Endothelial cell (in vitro differentiated cells): ENCODE measurements at regions not wholly inside any gene's neighbourhood (a gene's known extent, or its start where the extent isn't known, plus 50 kb on each side); places are given as distances from the start of the nearest gene placed in this dataset.

Experiments used
- DNase-seq: peaks from one replicate; pipeline ENCODE4 v3.0.0; 2021; ENCODE audit warnings: low spot score
- H3K27ac Mint-ChIP-seq: one replicate; pipeline ENCODE4 v1.8.0; 2021; ENCODE audit warnings: mixed read lengths, inconsistent platforms; ENCODE audit not compliant: unreplicated experiment
- H3K27me3 Mint-ChIP-seq: one replicate; pipeline ENCODE4 v1.8.0; 2021; ENCODE audit warnings: mild to moderate bottlenecking, moderate library complexity, mixed read lengths, inconsistent platforms; ENCODE audit not compliant: unreplicated experiment
- H3K36me3 Mint-ChIP-seq: one replicate; pipeline ENCODE4 v1.8.0; 2021; ENCODE audit warnings: mild to moderate bottlenecking, low read depth, mixed read lengths, inconsistent platforms; ENCODE audit not compliant: unreplicated experiment
- H3K4me1 Mint-ChIP-seq: one replicate; pipeline ENCODE4 v1.8.0; 2021; ENCODE audit warnings: mild to moderate bottlenecking, mixed read lengths, inconsistent platforms; ENCODE audit not compliant: unreplicated experiment
- H3K4me3 Mint-ChIP-seq: one replicate; pipeline ENCODE4 v1.8.0; 2021; ENCODE audit warnings: mild to moderate bottlenecking, mixed read lengths, inconsistent platforms; ENCODE audit not compliant: unreplicated experiment
- H3K9me3 Mint-ChIP-seq: one replicate; pipeline ENCODE4 v1.8.0; 2021; ENCODE audit warnings: mixed read lengths, inconsistent platforms; ENCODE audit not compliant: unreplicated experiment
- TF ChIP-seq, protein P1 (sequence below): fragments of 200-600 bp; sonication (generic); IDR thresholded peaks from one replicate; pipeline ENCODE4 v1.5.0; 2021; ENCODE audit warnings: antibody characterized with exemption; ENCODE audit not compliant: unreplicated experiment

GRCh38 chr5:3343911-3344310 is 251.7 kb upstream of the IRX1 start:
- Mint-ChIP-seq H3K4me1 (no peaks in the 10 kb centered on the region), H3K4me3 (no peak overlapping the region), H3K36me3 (no peaks in the 10 kb centered on the region), H3K27ac (no peak overlapping the region), H3K27me3 (peaks cover 6% of the 10 kb centered on the region), H3K9me3 (no peaks in the 10 kb centered on the region)
- DNase-seq, result no peak
- TF ChIP-seq, protein P1, sequence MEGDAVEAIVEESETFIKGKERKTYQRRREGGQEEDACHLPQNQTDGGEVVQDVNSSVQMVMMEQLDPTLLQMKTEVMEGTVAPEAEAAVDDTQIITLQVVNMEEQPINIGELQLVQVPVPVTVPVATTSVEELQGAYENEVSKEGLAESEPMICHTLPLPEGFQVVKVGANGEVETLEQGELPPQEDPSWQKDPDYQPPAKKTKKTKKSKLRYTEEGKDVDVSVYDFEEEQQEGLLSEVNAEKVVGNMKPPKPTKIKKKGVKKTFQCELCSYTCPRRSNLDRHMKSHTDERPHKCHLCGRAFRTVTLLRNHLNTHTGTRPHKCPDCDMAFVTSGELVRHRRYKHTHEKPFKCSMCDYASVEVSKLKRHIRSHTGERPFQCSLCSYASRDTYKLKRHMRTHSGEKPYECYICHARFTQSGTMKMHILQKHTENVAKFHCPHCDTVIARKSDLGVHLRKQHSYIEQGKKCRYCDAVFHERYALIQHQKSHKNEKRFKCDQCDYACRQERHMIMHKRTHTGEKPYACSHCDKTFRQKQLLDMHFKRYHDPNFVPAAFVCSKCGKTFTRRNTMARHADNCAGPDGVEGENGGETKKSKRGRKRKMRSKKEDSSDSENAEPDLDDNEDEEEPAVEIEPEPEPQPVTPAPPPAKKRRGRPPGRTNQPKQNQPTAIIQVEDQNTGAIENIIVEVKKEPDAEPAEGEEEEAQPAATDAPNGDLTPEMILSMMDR, result no peak

DNA sequence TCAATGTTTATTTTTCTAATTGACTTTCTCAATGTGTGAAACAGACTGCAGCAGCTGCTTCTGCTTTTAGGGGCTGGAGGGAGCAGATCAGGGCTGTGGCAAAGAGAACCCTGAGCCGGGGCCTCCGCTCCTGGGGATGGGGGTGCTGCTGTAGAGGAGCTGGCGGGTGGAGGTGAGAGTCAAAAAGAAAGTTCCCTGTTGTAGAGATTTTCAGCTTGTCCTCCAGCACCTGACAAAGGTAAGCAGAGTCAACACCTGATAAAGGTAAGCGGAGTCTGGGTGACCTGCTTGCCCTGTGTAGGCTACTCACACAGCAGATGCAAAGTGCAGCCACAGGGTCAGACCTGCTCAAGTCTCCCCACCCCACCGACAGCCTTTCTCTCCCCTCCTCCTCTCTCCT is 252.4 kb upstream of the IRX1 start:
- no peak overlapping the region for H3K4me3 Mint-ChIP-seq
- H3K27ac Mint-ChIP-seq, result no peak overlapping the region
- no peak for DNase-seq
- H3K4me1 Mint-ChIP-seq, result no peaks in the 10 kb centered on the region
- peaks cover 9% of the 10 kb centered on the region for H3K27me3 Mint-ChIP-seq
- H3K9me3 Mint-ChIP-seq, result no peaks in the 10 kb centered on the region
- TF ChIP-seq, protein P1, result no peak
- H3K36me3 Mint-ChIP-seq, result no peaks in the 10 kb centered on the region

DNA sequence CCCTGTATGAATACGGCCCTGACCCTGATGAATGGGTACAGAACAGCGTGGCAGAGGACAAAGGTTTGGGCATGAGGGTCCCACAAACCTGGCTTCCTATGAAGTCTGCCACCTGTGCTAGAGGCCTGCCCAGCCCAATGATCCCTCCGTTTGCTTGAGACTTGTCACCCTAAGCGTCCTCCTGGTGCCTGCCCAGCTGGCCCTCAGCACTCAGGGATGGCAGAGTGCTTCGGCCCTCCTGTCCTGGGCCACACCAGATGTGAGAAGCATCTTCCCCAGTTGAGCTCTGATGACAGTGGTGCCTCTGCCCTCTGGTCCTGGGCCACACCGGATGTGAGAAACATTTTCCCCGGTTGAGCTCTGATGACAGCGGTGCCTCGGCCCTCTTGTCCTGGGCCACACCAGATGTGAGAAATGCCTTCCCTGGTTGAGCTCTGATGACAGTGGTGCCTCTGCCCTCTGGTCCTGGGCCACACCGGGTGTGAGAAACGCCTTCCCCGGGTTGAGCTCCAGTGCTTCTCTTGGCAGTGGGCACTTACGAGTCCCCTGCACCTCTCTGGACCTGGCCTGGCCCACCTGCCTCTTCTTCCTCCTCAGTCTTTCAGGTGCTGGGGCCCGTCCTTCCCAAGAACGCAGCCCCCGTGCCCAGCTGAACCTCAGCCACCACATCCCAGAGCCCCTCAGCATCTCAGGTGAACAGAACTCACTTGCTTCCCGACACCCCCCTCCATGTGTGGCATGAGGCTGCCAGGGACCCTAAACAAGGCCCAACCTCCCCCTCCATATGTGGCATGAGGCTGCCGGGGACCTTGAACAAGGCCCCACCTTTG is 253.1 kb upstream of the IRX1 start:
- Mint-ChIP-seq H3K9me3 (no peaks in the 10 kb centered on the region), H3K4me1 (no peaks in the 10 kb centered on the region), H3K4me3 (no peak overlapping the region), H3K27me3 (peaks cover 9% of the 10 kb centered on the region), H3K27ac (no peak overlapping the region), H3K36me3 (no peaks in the 10 kb centered on the region)
- TF ChIP-seq, protein P1, result no peak
- DNase-seq, result no peak

GRCh38 chr5:3341446-3342240 is 254.0 kb upstream of the IRX1 start:
- no peak overlapping the region for H3K4me3 Mint-ChIP-seq
- no peaks in the 10 kb centered on the region for H3K36me3 Mint-ChIP-seq
- no peak for DNase-seq
- no peak overlapping the region for H3K27ac Mint-ChIP-seq
- H3K27me3 Mint-ChIP-seq, result peaks cover 9% of the 10 kb centered on the region
- H3K4me1 Mint-ChIP-seq, result no peaks in the 10 kb centered on the region
- TF ChIP-seq, protein P1, result no peak
- no peaks in the 10 kb centered on the region for H3K9me3 Mint-ChIP-seq

DNA sequence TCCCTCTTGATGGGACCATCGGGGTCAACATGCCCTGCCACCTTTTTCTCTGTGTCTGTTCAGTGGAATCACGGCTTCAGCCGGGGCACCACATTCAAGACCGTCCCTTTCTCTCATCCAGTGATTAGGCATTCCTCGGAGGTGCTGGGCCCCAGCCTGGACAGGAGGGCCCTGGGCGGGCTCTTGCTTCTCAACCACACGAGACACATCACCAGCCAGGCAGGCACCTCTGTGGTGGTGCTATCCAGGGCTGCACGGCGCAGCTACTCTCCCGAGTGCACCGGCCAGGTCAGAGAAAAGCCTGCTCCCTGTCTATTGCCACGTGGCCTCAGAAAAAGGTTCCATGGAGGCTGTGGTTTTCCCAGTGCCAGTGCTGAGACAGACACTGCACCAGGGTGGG is 255.2 kb upstream of the IRX1 start:
- H3K9me3 Mint-ChIP-seq, result no peaks in the 10 kb centered on the region
- peaks cover 9% of the 10 kb centered on the region for H3K27me3 Mint-ChIP-seq
- TF ChIP-seq, protein P1, result no peak
- H3K4me3 Mint-ChIP-seq, result no peak overlapping the region
- H3K4me1 Mint-ChIP-seq, result no peaks in the 10 kb centered on the region
- H3K27ac Mint-ChIP-seq, result no peak overlapping the region
- no peak for DNase-seq
- H3K36me3 Mint-ChIP-seq, result no peaks in the 10 kb centered on the region
